GM23248 (cell line): ENCODE measurements at regions not wholly inside any gene's neighbourhood (a gene's known extent, or its start where the extent isn't known, plus 50 kb on each side); places are given as distances from the start of the nearest gene placed in this dataset.

Experiments used
- DNase-seq: peaks from one replicate; pipeline ENCODE4 v3.0.0-alpha.2; 2015
- H2AFZ ChIP-seq: fragments of 200-600 bp; sonication (generic); 2 replicates; pipeline ENCODE4 v1.6.1; 2016; ENCODE audit warnings: antibody characterized with exemption
- H3F3A ChIP-seq: fragments of 200-600 bp; sonication (generic); 2 replicates; pipeline ENCODE4 v1.6.1; 2016; ENCODE audit warnings: mild to moderate bottlenecking, antibody characterized with exemption, mixed run types; ENCODE audit not compliant: insufficient read depth
- H3K27ac ChIP-seq: fragments of 200-600 bp; sonication (generic); 2 replicates; pipeline ENCODE4 v1.5.1; 2016; ENCODE audit warnings: mild to moderate bottlenecking
- H3K27me3 ChIP-seq: fragments of 200-600 bp; sonication (generic); replicated peaks from 2 replicates; pipeline ENCODE4 v1.6.1; 2016; ENCODE audit warnings: mild to moderate bottlenecking; ENCODE audit not compliant: insufficient read depth
- H3K36me3 ChIP-seq: fragments of 200-600 bp; sonication (generic); 2 replicates; pipeline ENCODE4 v1.6.1; 2016; ENCODE audit warnings: low read depth, mild to moderate bottlenecking
- H3K4me1 ChIP-seq: fragments of 200-600 bp; sonication (generic); 2 replicates; pipeline ENCODE4 v1.6.1; 2016; ENCODE audit warnings: mild to moderate bottlenecking; ENCODE audit not compliant: insufficient read depth
- H3K4me2 ChIP-seq: fragments of 200-600 bp; sonication (generic); one replicate; pipeline ENCODE4 v1.6.1; 2016; ENCODE audit warnings: mild to moderate bottlenecking; ENCODE audit not compliant: unreplicated experiment
- H3K4me3 ChIP-seq: fragments of 200-600 bp; sonication (generic); 2 replicates; pipeline ENCODE4 v1.5.1; 2016; ENCODE audit warnings: mild to moderate bottlenecking
- H3K79me2 ChIP-seq: fragments of 200-600 bp; sonication (generic); 2 replicates; pipeline ENCODE4 v1.6.1; 2016; ENCODE audit warnings: mild to moderate bottlenecking; ENCODE audit not compliant: insufficient read depth
- H3K9ac ChIP-seq: fragments of 200-600 bp; sonication (generic); 2 replicates; pipeline ENCODE4 v1.6.1; 2016; ENCODE audit warnings: mild to moderate bottlenecking
- H3K9me2 ChIP-seq: fragments of 200-600 bp; sonication (generic); 2 replicates; pipeline ENCODE4 v1.6.1; 2016; ENCODE audit warnings: mixed run types, mild to moderate bottlenecking, moderate library complexity; ENCODE audit not compliant: insufficient read depth
- H3K9me3 ChIP-seq: fragments of 200-600 bp; sonication (generic); one replicate; pipeline ENCODE4 v1.6.1; 2017; ENCODE audit warnings: low read depth
- H4K20me1 ChIP-seq: fragments of 200-600 bp; sonication (generic); 2 replicates; pipeline ENCODE4 v1.6.0; 2016; ENCODE audit not compliant: insufficient read depth
- EZH2 ChIP-seq: fragments of 200-600 bp; sonication (generic); IDR thresholded peaks from 2 replicates; pipeline ENCODE4 v1.6.1; 2018; ENCODE audit warnings: antibody characterized with exemption, mild to moderate bottlenecking; ENCODE audit not compliant: insufficient read depth, poor library complexity, severe bottlenecking
- EZH2phosphoT487 ChIP-seq: fragments of 200-600 bp; sonication (generic); IDR thresholded peaks from 2 replicates; pipeline ENCODE4 v1.6.1; 2018; ENCODE audit warnings: antibody characterized with exemption, moderate library complexity, mild to moderate bottlenecking, low read depth; ENCODE audit not compliant: insufficient read depth
- WGBS, 2 experiments: methylation state at CpG; one replicate each; pipeline ENCODE4 v1.1.6; 2015 to 2017; ENCODE audit warnings: low lambda C conversion rate in 2 of 2, low coverage in 1 of 2; ENCODE audit errors: missing lambda C conversion rate in 2 of 2; 5-methylcytosine and 5-hydroxymethylcytosine counted together
- in situ Hi-C: fragments of 300-500 bp; cut with MboI; formaldehyde crosslinking; loops from 2 replicates; pipeline ENCODE4 v1.15.0; 2020

DNA sequence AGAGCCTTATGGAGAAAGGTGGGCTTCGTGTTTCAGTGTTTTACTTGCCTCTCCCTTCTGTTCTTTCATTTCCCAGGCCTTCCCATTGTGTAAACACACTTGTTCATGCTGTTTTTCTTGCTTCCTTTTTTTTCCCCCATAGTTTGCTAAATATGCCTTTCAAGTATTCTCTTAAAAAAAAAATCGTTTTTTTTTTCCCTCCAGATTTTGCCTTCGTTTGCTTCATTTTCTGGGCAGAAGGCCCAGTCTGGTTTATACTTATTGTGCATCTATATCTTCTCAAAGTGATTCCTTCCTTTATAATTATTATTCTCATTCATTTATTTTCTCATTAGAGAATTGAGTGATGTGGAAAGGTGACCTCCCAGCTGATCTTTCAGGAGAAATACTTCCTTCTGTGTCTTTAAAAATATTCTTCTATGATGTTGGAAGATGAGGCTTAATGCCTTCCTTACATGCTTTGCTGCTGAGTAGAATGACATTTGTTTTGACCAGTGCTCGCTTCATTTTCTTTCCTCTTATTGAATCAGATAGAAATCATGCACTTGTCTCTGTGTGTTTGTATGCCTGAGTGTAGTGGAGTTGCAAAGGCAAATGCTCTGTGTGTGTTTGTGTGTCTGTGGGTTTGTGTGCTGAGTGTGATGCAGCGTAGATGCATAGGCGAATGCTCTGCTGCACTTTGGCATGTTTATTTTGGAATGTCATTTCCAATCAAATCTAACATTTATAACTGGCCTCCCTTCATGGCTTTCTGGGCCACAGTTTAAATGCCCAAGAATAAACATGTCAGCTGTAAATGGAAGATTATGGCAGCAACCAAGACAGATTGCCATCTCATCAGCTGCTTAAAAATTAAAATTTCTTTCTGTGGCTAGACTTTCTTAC is 591.4 kb downstream of the FGF9 start:
- no peak overlapping the region for H3K9ac ChIP-seq
- no peak overlapping the region for H2AFZ ChIP-seq
- H3K79me2 ChIP-seq = no peaks in the 10 kb centered on the region
- no peaks in the 10 kb centered on the region for H3K27me3 ChIP-seq
- H3K27ac ChIP-seq = no peak overlapping the region
- no peaks in the 10 kb centered on the region for H4K20me1 ChIP-seq
- no peak overlapping the region for H3K4me3 ChIP-seq
- TF ChIP-seq EZH2 (no peak), EZH2phosphoT487 (no peak)
- no peaks in the 10 kb centered on the region for H3K4me1 ChIP-seq
- H3K9me3 ChIP-seq = no peaks in the 10 kb centered on the region
- H3K36me3 ChIP-seq = no peaks in the 10 kb centered on the region
- H3K4me2 ChIP-seq = no peak overlapping the region
- in situ Hi-C loops = no loop called here
- H3K9me2 ChIP-seq = no peaks in the 10 kb centered on the region
- WGBS, 2 experiments = 17 to 19% methylated on average over 6 of the region's 6 CpGs
- no peak for DNase-seq
- no peaks in the 10 kb centered on the region for H3F3A ChIP-seq

GRCh38 chr13:22263185-22263584 is 592.3 kb downstream of the FGF9 start:
- in situ Hi-C loops = no loop called here
- Histone ChIP-seq H4K20me1 (no peaks in the 10 kb centered on the region), H3K36me3 (no peaks in the 10 kb centered on the region), H3K79me2 (no peaks in the 10 kb centered on the region), H3F3A (no peaks in the 10 kb centered on the region), H3K4me1 (no peaks in the 10 kb centered on the region), H3K4me2 (no peak overlapping the region), H2AFZ (no peak overlapping the region), H3K9ac (no peak overlapping the region), H3K27me3 (no peaks in the 10 kb centered on the region), H3K4me3 (no peak overlapping the region), H3K9me2 (no peaks in the 10 kb centered on the region), H3K9me3 (no peaks in the 10 kb centered on the region), H3K27ac (no peak overlapping the region)
- 25% methylated on average over 2 of the region's 2 CpGs for WGBS, 2 experiments
- TF ChIP-seq EZH2phosphoT487 (no peak), EZH2 (no peak)
- no peak for DNase-seq

- in situ Hi-C loops = no loop called here
- no peak overlapping the region for H3K27ac ChIP-seq
- WGBS, 2 experiments = 39 to 41% methylated on average over 5 of the region's 5 CpGs
These were observed 594.7 kb downstream of the FGF9 start for GRCh38 chr13:22265563-22265962.

GRCh38 chr13:22270881-22271280 is 600.0 kb downstream of the FGF9 start:
- WGBS, 2 experiments = 62 to 67% methylated on average over 5 of the region's 5 CpGs
- no peak overlapping the region for H3K9ac ChIP-seq

More at GRCh38 chr13:22265563-22265962, 594.7 kb downstream of the FGF9 start:
- H3K4me2 ChIP-seq = no peak overlapping the region
- no peaks in the 10 kb centered on the region for H3K27me3 ChIP-seq
- no peaks in the 10 kb centered on the region for H3K79me2 ChIP-seq
- H3K9ac ChIP-seq = no peak overlapping the region
- no peaks in the 10 kb centered on the region for H3K9me3 ChIP-seq
- H3K4me3 ChIP-seq = no peak overlapping the region
- no peaks in the 10 kb centered on the region for H3K36me3 ChIP-seq
- H3K9me2 ChIP-seq = no peaks in the 10 kb centered on the region
- TF ChIP-seq EZH2phosphoT487 = no peak
- no peak for TF ChIP-seq EZH2
- H3F3A ChIP-seq = no peaks in the 10 kb centered on the region
- DNase-seq = no peak
- H3K4me1 ChIP-seq = no peaks in the 10 kb centered on the region
- H4K20me1 ChIP-seq = no peaks in the 10 kb centered on the region
- H2AFZ ChIP-seq = no peak overlapping the region

More at GRCh38 chr13:22270881-22271280, 600.0 kb downstream of the FGF9 start:
- in situ Hi-C loops = loop anchor here (10.0 kb wide), 1 partner anchor 626 kb away; no protein-coding TSS in a partner anchor
- TF ChIP-seq EZH2 (no peak), EZH2phosphoT487 (no peak)
- Histone ChIP-seq H3K4me1 (no peaks in the 10 kb centered on the region), H3K9me3 (no peaks in the 10 kb centered on the region), H3K4me2 (no peak overlapping the region), H3K4me3 (no peak overlapping the region), H3K27ac (no peak overlapping the region), H3K36me3 (no peaks in the 10 kb centered on the region), H3K79me2 (no peaks in the 10 kb centered on the region), H2AFZ (no peak overlapping the region), H3K9me2 (no peaks in the 10 kb centered on the region), H3K27me3 (no peaks in the 10 kb centered on the region), H3F3A (no peaks in the 10 kb centered on the region), H4K20me1 (no peaks in the 10 kb centered on the region)
- DNase-seq = no peak
